Endothelial cell of umbilical vein (primary cell): ENCODE measurements at regions not wholly inside any gene's neighbourhood (a gene's known extent, or its start where the extent isn't known, plus 50 kb on each side); places are given as distances from the start of the nearest gene placed in this dataset.

Experiments used
- CTCF ChIP-seq, 2 donors: IDR thresholded peaks; 1 replicate in 1 of 2; 2 replicates in 1 of 2; pipeline ENCODE4 v1.5.1; 2011; ENCODE audit warnings: low read length in 2 of 2, mild to moderate bottlenecking in 2 of 2, moderate library complexity in 2 of 2, control low read depth in 1 of 2, inconsistent platforms in 1 of 2, low read depth in 1 of 2; ENCODE audit not compliant: insufficient read depth in 1 of 2; ENCODE audit errors: extremely low read depth in 1 of 2
- EZH2 ChIP-seq: IDR thresholded peaks from 2 replicates; pipeline ENCODE4 v1.6.1; 2012; ENCODE audit warnings: borderline replicate concordance, low read depth, mild to moderate bottlenecking, moderate library complexity, low read length, inconsistent platforms; ENCODE audit not compliant: severe bottlenecking
- JUN ChIP-seq: IDR thresholded peaks from 2 replicates; pipeline ENCODE4 v1.6.1; 2011; ENCODE audit warnings: borderline replicate concordance, low read depth; ENCODE audit not compliant: insufficient read length, insufficient read depth
- MAX ChIP-seq: IDR thresholded peaks from 2 replicates; pipeline ENCODE4 v1.6.1; 2011; ENCODE audit not compliant: insufficient read depth, insufficient read length
- MYC ChIP-seq: IDR thresholded peaks from one replicate; pipeline ENCODE4 v1.6.1; 2011; ENCODE audit warnings: mild to moderate bottlenecking, low read depth, low read length
- POLR2A ChIP-seq: IDR thresholded peaks from 2 replicates; pipeline ENCODE4 v1.6.1; 2012; ENCODE audit warnings: low read depth, mild to moderate bottlenecking, control low read depth, low read length

- TF ChIP-seq EZH2 = no peak
- TF ChIP-seq CTCF (IDR thresholded peaks at IDR 0.05; ENCODE audit: extremely low read depth in 1 of 2, insufficient read depth in 1 of 2, low read depth in 1 of 2, low read length in 2 of 2) = no peak
- no peak for TF ChIP-seq POLR2A
- TF ChIP-seq JUN = no peak
- no peak for TF ChIP-seq MYC
- no peak for TF ChIP-seq MAX
These were observed 118.4 kb upstream of the GPR149 start for GRCh38 chr3:154548341-154548740.
